ENCODE measurements at regions not wholly inside any gene's neighbourhood (a gene's known extent, or its start where the extent isn't known, plus 50 kb on each side); places are given as distances from the start of the nearest gene placed in this dataset.
"Not testable (repeated sequence)": the region's sequence is repeated elsewhere in the genome, so short reads cannot be mapped to it uniquely, and the experiment has no call there.

GRCh38 chr4:49558916-49559676 is 573.0 kb downstream of the CWH43 start:
- TF ChIP-seq CTCF, POLR2A, POLR2AphosphoS5 (IDR thresholded peaks at IDR 0.05): not testable (repeated sequence)

All from suprapubic skin (tissue), 4 donors.